ENCODE measurements at regions not wholly inside any gene's neighbourhood (a gene's known extent, or its start where the extent isn't known, plus 50 kb on each side); places are given as distances from the start of the nearest gene placed in this dataset.

DNA sequence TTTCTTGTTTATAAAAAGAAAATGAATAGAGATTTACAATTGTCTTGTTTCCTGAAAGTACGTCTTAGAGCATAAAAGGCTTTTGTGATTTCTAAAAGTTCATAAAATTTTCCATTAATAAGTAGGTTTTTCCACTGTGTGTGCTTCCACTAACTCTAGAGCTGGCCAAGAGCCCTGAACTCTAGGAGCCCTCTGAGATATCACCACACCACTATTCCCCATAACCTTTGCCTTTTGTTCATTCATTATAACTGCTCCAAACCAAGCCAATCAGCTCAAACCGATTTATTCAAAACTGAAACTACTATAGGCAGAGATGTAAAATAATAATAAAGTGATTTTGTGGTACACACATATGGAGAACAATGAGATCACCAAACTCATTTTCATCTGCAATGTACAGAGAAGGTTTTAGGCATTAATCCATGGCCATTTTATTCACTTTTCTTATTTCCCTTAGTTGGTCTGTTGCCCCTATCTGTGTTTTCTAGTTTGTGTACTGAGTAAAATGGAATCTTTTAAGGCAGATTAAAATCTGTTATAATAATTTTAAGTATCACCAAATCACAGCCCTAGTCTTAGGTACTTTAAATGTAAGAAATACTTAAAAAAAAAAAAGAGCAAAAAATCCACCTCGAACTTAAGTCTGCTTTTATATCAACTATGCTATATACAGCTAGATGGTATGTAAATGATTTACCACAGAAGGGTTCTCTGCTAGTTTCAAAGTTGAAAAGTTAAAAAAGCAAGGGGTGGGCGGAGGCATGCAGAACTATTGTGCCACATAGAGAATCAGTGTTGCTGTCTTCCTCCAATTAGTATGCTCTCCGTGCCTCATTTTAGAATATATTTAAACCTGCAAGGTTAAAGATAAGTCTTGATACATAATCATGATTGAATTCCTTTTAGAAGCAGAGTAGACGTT is 311.3 kb downstream of the KLF12 start:
- no peak for TF ChIP-seq CTCF (IDR thresholded peaks at IDR 0.05)
- TF ChIP-seq POLR2A (IDR thresholded peaks at IDR 0.05; ENCODE audit: low read depth) = no peak
- no peak for TF ChIP-seq POLR2AphosphoS5 (IDR thresholded peaks at IDR 0.05)
- no peak for TF ChIP-seq EP300 (IDR thresholded peaks at IDR 0.05)

All from esophagus muscularis mucosa (tissue), 4 donors.